ENCODE measurements at regions not wholly inside any gene's neighbourhood (a gene's known extent, or its start where the extent isn't known, plus 50 kb on each side); places are given as distances from the start of the nearest gene placed in this dataset.

DNA sequence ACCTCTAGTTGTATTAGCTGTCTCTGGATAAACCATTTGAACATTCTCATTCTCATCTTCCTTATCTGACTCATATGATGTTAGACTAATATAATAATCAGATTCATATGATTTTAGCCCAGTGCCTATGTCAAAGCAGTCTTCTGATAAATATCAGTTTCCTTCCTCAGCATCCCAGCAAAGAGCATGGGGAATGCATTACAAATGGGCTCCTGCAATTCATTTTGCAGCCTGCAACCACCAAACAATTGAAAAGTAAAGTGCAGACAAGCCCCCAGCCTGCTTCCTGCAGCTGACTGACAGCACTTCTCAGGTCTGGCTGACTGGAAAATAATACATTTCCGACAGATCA is 78.2 kb upstream of the STAC start:
- no peak for FAIRE-seq

- FAIRE-seq: no peak
Observed at GRCh38 chr3:36302626-36303025, 77.7 kb upstream of the STAC start.

- no peak for FAIRE-seq
Observed at GRCh38 chr3:36303286-36303685, 77.0 kb upstream of the STAC start.

DNA sequence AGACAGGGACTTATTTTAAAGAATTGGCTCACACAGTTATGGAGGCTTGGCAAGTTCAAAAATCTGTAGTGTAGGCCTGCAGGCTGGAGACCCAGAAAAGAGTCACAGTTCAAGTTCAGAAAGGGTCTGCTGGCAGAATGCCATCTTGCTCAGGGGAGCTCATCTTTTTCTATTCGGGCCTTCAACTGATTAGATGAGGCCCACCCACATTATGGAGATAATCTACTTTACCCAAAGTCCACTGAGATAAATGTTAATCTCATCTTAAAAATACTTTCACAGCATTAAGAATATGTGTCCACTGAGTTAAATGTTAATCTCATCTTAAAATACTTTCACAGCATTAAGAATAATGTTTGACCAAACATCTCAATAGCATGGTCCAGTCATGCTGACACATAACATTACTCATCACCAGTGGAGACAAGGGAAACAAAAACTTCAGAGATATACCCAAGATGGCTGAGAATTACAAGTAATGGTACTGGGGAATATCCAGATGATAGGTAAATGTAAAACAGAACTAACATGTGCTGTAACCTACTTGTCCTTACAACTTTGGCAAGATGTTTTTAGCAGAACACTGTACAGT is 74.3 kb upstream of the STAC start:
- FAIRE-seq: no peak

DNA sequence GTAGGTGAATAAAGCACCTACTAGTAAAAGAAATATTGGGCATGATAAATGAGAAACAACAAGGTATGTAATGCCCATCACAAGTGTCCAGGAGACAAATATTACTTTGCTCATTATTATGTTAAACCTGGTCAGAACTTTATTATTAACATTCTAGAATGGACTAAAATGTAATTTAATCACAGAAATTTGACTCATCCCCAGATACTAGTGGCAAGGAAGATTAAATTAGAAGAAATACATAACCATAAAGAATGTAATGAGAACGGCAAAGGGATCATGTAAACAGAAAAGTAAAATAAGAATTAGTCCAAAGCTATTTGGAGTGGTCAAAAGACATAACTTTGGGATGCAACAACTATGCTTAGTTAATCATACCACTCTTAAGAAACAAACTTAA is 71.2 kb upstream of the STAC start:
- FAIRE-seq: no peak

GRCh38 chr3:36312351-36312750 is 68.0 kb upstream of the STAC start:
- FAIRE-seq: no peak

DNA sequence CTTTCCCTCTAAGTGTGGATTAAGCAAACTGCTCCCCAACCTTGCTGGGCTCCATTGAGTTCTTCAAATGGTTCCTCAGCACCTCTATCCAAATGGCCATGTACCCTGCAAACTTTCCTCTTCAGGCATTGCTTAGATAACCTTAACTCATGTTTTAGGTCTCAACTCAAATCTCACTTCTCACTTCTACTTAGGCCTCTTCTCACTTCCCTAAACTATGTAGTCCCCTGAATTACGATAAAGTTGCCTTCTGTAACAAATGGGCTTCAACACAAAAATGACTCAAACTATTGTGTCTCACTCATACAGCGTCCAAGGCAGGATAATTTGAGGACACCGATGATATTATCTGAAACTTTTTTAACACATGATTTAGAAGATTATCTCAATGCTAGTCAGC is 62.4 kb upstream of the STAC start:
- no peak for FAIRE-seq

DNA sequence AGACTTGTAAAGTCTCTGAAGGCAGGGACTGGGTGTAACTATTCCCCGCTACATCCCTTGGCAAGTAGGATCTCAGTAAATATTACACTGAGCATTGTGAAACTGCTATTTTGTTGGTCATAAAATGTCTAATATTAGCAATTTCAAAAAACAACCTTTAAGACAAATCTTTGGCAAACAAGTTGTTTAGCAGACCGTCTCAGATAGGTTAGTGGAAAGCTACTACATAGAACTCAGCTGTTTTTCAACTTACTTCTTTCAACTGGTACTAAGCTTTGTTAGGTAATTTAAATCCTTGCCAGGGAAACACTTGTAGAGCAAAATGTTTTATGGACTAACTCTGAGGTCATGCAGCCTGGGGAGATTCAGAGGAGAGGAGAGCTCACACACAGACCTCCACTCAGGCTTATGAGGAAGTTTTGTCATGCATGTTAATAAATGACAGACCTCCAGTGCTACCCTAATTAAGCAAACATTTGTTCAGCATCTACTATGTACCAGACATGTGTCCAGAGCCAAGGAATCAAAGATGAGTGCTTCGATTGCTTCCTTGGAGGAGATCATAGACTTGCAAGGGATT is 61.6 kb upstream of the STAC start:
- no peak for FAIRE-seq

- FAIRE-seq: no peak
Observed at GRCh38 chr3:36319680-36320079, 60.6 kb upstream of the STAC start.

All from islet of Langerhans (tissue), 1 donor.